H1 (cell line): ENCODE measurements at regions not wholly inside any gene's neighbourhood (a gene's known extent, or its start where the extent isn't known, plus 50 kb on each side); places are given as distances from the start of the nearest gene placed in this dataset.

ENCODE experiments used
- CEBPB ChIP-seq: IDR thresholded peaks from 2 replicates; pipeline ENCODE4 v1.6.1; 2012; ENCODE audit warnings: low read depth, low read length
- CREB1 ChIP-seq: IDR thresholded peaks from 2 replicates; pipeline ENCODE4 v1.6.1; 2012; ENCODE audit warnings: inconsistent platforms

- TF ChIP-seq CEBPB (no peak), CREB1 (no peak)
These were observed 712.5 kb downstream of the DCDC2C start (continued) for GRCh38 chr2:4415810-4416413.
